ENCODE measurements at regions not wholly inside any gene's neighbourhood (a gene's known extent, or its start where the extent isn't known, plus 50 kb on each side); places are given as distances from the start of the nearest gene placed in this dataset.

GRCh38 chr9:118529210-118529609 lies 825.0 kb downstream of the TLR4 start:
- no peaks in the 10 kb centered on the region for H3K36me3 ChIP-seq (ENCODE audit: control insufficient read depth, insufficient read depth, low read length)
- H3K27ac ChIP-seq (ENCODE audit: low read depth, low read length), result no peak overlapping the region
- no peak overlapping the region for H3K4me3 ChIP-seq (ENCODE audit: low read depth, low read length)
- no peaks in the 10 kb centered on the region for H3K27me3 ChIP-seq (ENCODE audit: control insufficient read depth, insufficient read depth, low read length)
- H3K9me3 ChIP-seq (ENCODE audit: control insufficient read depth, insufficient read depth, low read length), result no peaks in the 10 kb centered on the region
- H3K4me1 ChIP-seq (ENCODE audit: control insufficient read depth, insufficient read depth, low read length), result no peaks in the 10 kb centered on the region
- H3K9ac ChIP-seq (ENCODE audit: low read depth, low read length), result no peak overlapping the region

- H3K9me3 ChIP-seq (ENCODE audit: control insufficient read depth, insufficient read depth, low read length), result no peaks in the 10 kb centered on the region
- no peak overlapping the region for H3K9ac ChIP-seq (ENCODE audit: low read depth, low read length)
- no peaks in the 10 kb centered on the region for H3K27me3 ChIP-seq (ENCODE audit: control insufficient read depth, insufficient read depth, low read length)
- no peak overlapping the region for H3K4me3 ChIP-seq (ENCODE audit: low read depth, low read length)
- no peaks in the 10 kb centered on the region for H3K36me3 ChIP-seq (ENCODE audit: control insufficient read depth, insufficient read depth, low read length)
- H3K4me1 ChIP-seq (ENCODE audit: control insufficient read depth, insufficient read depth, low read length), result no peaks in the 10 kb centered on the region
- no peak overlapping the region for H3K27ac ChIP-seq (ENCODE audit: low read depth, low read length)
These were observed 825.5 kb downstream of the TLR4 start for GRCh38 chr9:118529624-118530214.

GRCh38 chr9:118532592-118532991 lies 828.4 kb downstream of the TLR4 start:
- Histone ChIP-seq H3K36me3 (ENCODE audit: control insufficient read depth, insufficient read depth, low read length) (no peaks in the 10 kb centered on the region), H3K4me3 (ENCODE audit: low read depth, low read length) (no peak overlapping the region), H3K9ac (ENCODE audit: low read depth, low read length) (no peak overlapping the region), H3K9me3 (ENCODE audit: control insufficient read depth, insufficient read depth, low read length) (no peaks in the 10 kb centered on the region), H3K27me3 (ENCODE audit: control insufficient read depth, insufficient read depth, low read length) (no peaks in the 10 kb centered on the region), H3K27ac (ENCODE audit: low read depth, low read length) (no peak overlapping the region), H3K4me1 (ENCODE audit: control insufficient read depth, insufficient read depth, low read length) (no peaks in the 10 kb centered on the region)

- Histone ChIP-seq H3K27ac (ENCODE audit: low read depth, low read length) (no peak overlapping the region), H3K9me3 (ENCODE audit: control insufficient read depth, insufficient read depth, low read length) (no peaks in the 10 kb centered on the region), H3K4me1 (ENCODE audit: control insufficient read depth, insufficient read depth, low read length) (no peaks in the 10 kb centered on the region), H3K36me3 (ENCODE audit: control insufficient read depth, insufficient read depth, low read length) (no peaks in the 10 kb centered on the region), H3K9ac (ENCODE audit: low read depth, low read length) (no peak overlapping the region), H3K27me3 (ENCODE audit: control insufficient read depth, insufficient read depth, low read length) (no peaks in the 10 kb centered on the region), H3K4me3 (ENCODE audit: low read depth, low read length) (no peak overlapping the region)
These were observed 828.9 kb downstream of the TLR4 start for GRCh38 chr9:118533101-118533500.

GRCh38 chr9:118533850-118534249 lies 829.6 kb downstream of the TLR4 start:
- no peak overlapping the region for H3K9ac ChIP-seq (ENCODE audit: low read depth, low read length)
- no peak overlapping the region for H3K27ac ChIP-seq (ENCODE audit: low read depth, low read length)
- H3K9me3 ChIP-seq (ENCODE audit: control insufficient read depth, insufficient read depth, low read length), result no peaks in the 10 kb centered on the region
- H3K4me3 ChIP-seq (ENCODE audit: low read depth, low read length), result no peak overlapping the region
- H3K27me3 ChIP-seq (ENCODE audit: control insufficient read depth, insufficient read depth, low read length), result no peaks in the 10 kb centered on the region
- no peaks in the 10 kb centered on the region for H3K4me1 ChIP-seq (ENCODE audit: control insufficient read depth, insufficient read depth, low read length)
- no peaks in the 10 kb centered on the region for H3K36me3 ChIP-seq (ENCODE audit: control insufficient read depth, insufficient read depth, low read length)

GRCh38 chr9:118536153-118536552 lies 832.0 kb downstream of the TLR4 start:
- Histone ChIP-seq H3K4me1 (ENCODE audit: control insufficient read depth, insufficient read depth, low read length) (no peaks in the 10 kb centered on the region), H3K27me3 (ENCODE audit: control insufficient read depth, insufficient read depth, low read length) (no peaks in the 10 kb centered on the region)

GRCh38 chr9:118538959-118539358 lies 830.3 kb downstream of the BRINP1 start:
- Histone ChIP-seq H3K9ac (ENCODE audit: low read depth, low read length) (no peak overlapping the region), H3K9me3 (ENCODE audit: control insufficient read depth, insufficient read depth, low read length) (no peaks in the 10 kb centered on the region), H3K36me3 (ENCODE audit: control insufficient read depth, insufficient read depth, low read length) (no peaks in the 10 kb centered on the region), H3K4me1 (ENCODE audit: control insufficient read depth, insufficient read depth, low read length) (no peaks in the 10 kb centered on the region; the same call in 1 of the 2 replicates), H3K27me3 (ENCODE audit: control insufficient read depth, insufficient read depth, low read length) (no peaks in the 10 kb centered on the region), H3K4me3 (ENCODE audit: low read depth, low read length) (no peak overlapping the region), H3K27ac (ENCODE audit: low read depth, low read length) (no peak overlapping the region)

More at GRCh38 chr9:118536153-118536552, 832.0 kb downstream of the TLR4 start:
- no peak overlapping the region for H3K9ac ChIP-seq (ENCODE audit: low read depth, low read length)
- no peaks in the 10 kb centered on the region for H3K9me3 ChIP-seq (ENCODE audit: control insufficient read depth, insufficient read depth, low read length)
- no peaks in the 10 kb centered on the region for H3K36me3 ChIP-seq (ENCODE audit: control insufficient read depth, insufficient read depth, low read length)
- no peak overlapping the region for H3K4me3 ChIP-seq (ENCODE audit: low read depth, low read length)
- no peak overlapping the region for H3K27ac ChIP-seq (ENCODE audit: low read depth, low read length)

GRCh38 chr9:118553465-118553864 lies 815.8 kb downstream of the BRINP1 start:
- no peaks in the 10 kb centered on the region for H3K27me3 ChIP-seq (ENCODE audit: control insufficient read depth, insufficient read depth, low read length)
- H3K9me3 ChIP-seq (ENCODE audit: control insufficient read depth, insufficient read depth, low read length), result no peaks in the 10 kb centered on the region
- no peak overlapping the region for H3K4me3 ChIP-seq (ENCODE audit: low read depth, low read length)
- H3K4me1 ChIP-seq (ENCODE audit: control insufficient read depth, insufficient read depth, low read length), result no peaks in the 10 kb centered on the region
- H3K9ac ChIP-seq (ENCODE audit: low read depth, low read length), result no peak overlapping the region
- no peak overlapping the region for H3K27ac ChIP-seq (ENCODE audit: low read depth, low read length)
- H3K36me3 ChIP-seq (ENCODE audit: control insufficient read depth, insufficient read depth, low read length), result no peaks in the 10 kb centered on the region

- Histone ChIP-seq H3K4me3 (ENCODE audit: low read depth, low read length) (no peak overlapping the region), H3K27ac (ENCODE audit: low read depth, low read length) (no peak overlapping the region), H3K4me1 (ENCODE audit: control insufficient read depth, insufficient read depth, low read length) (no peaks in the 10 kb centered on the region), H3K9me3 (ENCODE audit: control insufficient read depth, insufficient read depth, low read length) (no peaks in the 10 kb centered on the region), H3K36me3 (ENCODE audit: control insufficient read depth, insufficient read depth, low read length) (no peaks in the 10 kb centered on the region), H3K9ac (ENCODE audit: low read depth, low read length) (no peak overlapping the region), H3K27me3 (ENCODE audit: control insufficient read depth, insufficient read depth, low read length) (no peaks in the 10 kb centered on the region)
These were observed 814.2 kb downstream of the BRINP1 start for GRCh38 chr9:118554987-118555386.

GRCh38 chr9:118558026-118558425 lies 811.2 kb downstream of the BRINP1 start:
- Histone ChIP-seq H3K9ac (ENCODE audit: low read depth, low read length) (no peak overlapping the region), H3K4me1 (ENCODE audit: control insufficient read depth, insufficient read depth, low read length) (no peaks in the 10 kb centered on the region), H3K4me3 (ENCODE audit: low read depth, low read length) (no peak overlapping the region), H3K27me3 (ENCODE audit: control insufficient read depth, insufficient read depth, low read length) (no peaks in the 10 kb centered on the region), H3K36me3 (ENCODE audit: control insufficient read depth, insufficient read depth, low read length) (no peaks in the 10 kb centered on the region), H3K27ac (ENCODE audit: low read depth, low read length) (no peak overlapping the region), H3K9me3 (ENCODE audit: control insufficient read depth, insufficient read depth, low read length) (no peaks in the 10 kb centered on the region)

- no peak overlapping the region for H3K9ac ChIP-seq (ENCODE audit: low read depth, low read length)
- H3K27me3 ChIP-seq (ENCODE audit: control insufficient read depth, insufficient read depth, low read length), result no peaks in the 10 kb centered on the region
- no peaks in the 10 kb centered on the region for H3K4me1 ChIP-seq (ENCODE audit: control insufficient read depth, insufficient read depth, low read length)
- H3K27ac ChIP-seq (ENCODE audit: low read depth, low read length), result no peak overlapping the region
- H3K36me3 ChIP-seq (ENCODE audit: control insufficient read depth, insufficient read depth, low read length), result no peaks in the 10 kb centered on the region
- H3K9me3 ChIP-seq (ENCODE audit: control insufficient read depth, insufficient read depth, low read length), result no peaks in the 10 kb centered on the region
- no peak overlapping the region for H3K4me3 ChIP-seq (ENCODE audit: low read depth, low read length)
These were observed 810.3 kb downstream of the BRINP1 start for GRCh38 chr9:118558891-118559290.

GRCh38 chr9:118561051-118561450 lies 808.2 kb downstream of the BRINP1 start:
- no peak overlapping the region for H3K9ac ChIP-seq (ENCODE audit: low read depth, low read length)
- no peaks in the 10 kb centered on the region for H3K4me1 ChIP-seq (ENCODE audit: control insufficient read depth, insufficient read depth, low read length)
- no peaks in the 10 kb centered on the region for H3K36me3 ChIP-seq (ENCODE audit: control insufficient read depth, insufficient read depth, low read length)
- no peak overlapping the region for H3K27ac ChIP-seq (ENCODE audit: low read depth, low read length)
- H3K27me3 ChIP-seq (ENCODE audit: control insufficient read depth, insufficient read depth, low read length), result no peaks in the 10 kb centered on the region
- no peaks in the 10 kb centered on the region for H3K9me3 ChIP-seq (ENCODE audit: control insufficient read depth, insufficient read depth, low read length)
- no peak overlapping the region for H3K4me3 ChIP-seq (ENCODE audit: low read depth, low read length)
